Gastroesophageal sphincter (tissue), 3 donors: ENCODE measurements at regions not wholly inside any gene's neighbourhood (a gene's known extent, or its start where the extent isn't known, plus 50 kb on each side); places are given as distances from the start of the nearest gene placed in this dataset.

Source experiments
- CTCF ChIP-seq, 4 experiments: fragments of 200-600 bp in 2 of 4; fragments of 450-650 bp in 2 of 4; sonication (generic) in 1 of 4; IDR thresholded peaks; one replicate each; pipeline ENCODE4 v1.5.1; 2017 to 2019; ENCODE audit warnings: antibody characterized with exemption in 4 of 4, mild to moderate bottlenecking in 2 of 4, moderate library complexity in 2 of 4
- POLR2A ChIP-seq, 2 donors: fragments of 450-650 bp; IDR thresholded peaks; one replicate each; pipeline ENCODE4 v1.6.1; 2017; ENCODE audit warnings: antibody characterized with exemption in 2 of 2, mild to moderate bottlenecking in 2 of 2, moderate library complexity in 1 of 2

DNA sequence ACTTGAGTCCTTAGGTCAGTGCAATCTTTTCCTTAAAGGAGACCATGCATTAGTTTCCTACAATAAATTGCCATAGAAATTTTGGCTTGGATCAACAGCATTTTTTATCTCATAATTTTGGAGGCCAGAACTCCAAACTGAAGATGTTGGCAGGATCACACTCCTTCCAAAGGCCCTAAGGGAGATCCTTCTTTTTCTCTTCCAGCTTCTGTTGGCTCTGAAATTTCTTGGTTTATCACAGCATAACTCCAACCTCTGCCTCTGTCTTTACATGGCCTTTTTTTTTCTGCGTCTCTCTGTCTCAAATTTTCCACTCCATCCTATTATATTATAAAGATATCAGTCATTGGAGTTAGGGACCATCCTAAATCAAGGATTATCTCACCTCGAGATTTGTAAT lies 282.2 kb downstream of the STIM2 start:
- TF ChIP-seq POLR2A (IDR thresholded peaks at IDR 0.05) (no peak), CTCF (IDR thresholded peaks at IDR 0.05) (no peak)
